HG02884 (cell line): ENCODE measurements at regions not wholly inside any gene's neighbourhood (a gene's known extent, or its start where the extent isn't known, plus 50 kb on each side); places are given as distances from the start of the nearest gene placed in this dataset.

Experiments used
- ATAC-seq: cut with Tn5 transposase; IDR thresholded peaks from one replicate; pipeline ENCODE4 v1.9.1; 2021; ENCODE audit warnings: mild to moderate bottlenecking, moderate library complexity; ENCODE audit not compliant: unreplicated experiment

GRCh38 chr20:50416269-50417022 lies 93.7 kb upstream of the PTPN1 start:
- ATAC-seq, result no peak

- ATAC-seq, result no peak
Measured at GRCh38 chr20:50417023-50417329, 93.2 kb upstream of the PTPN1 start.

- no peak for ATAC-seq
Measured at GRCh38 chr20:50417484-50418235, 92.5 kb upstream of the PTPN1 start.

GRCh38 chr20:50418890-50419642 lies 91.1 kb upstream of the PTPN1 start:
- no peak for ATAC-seq

- no peak for ATAC-seq
Measured at GRCh38 chr20:50420380-50420779, 89.8 kb upstream of the PTPN1 start.

- ATAC-seq, result no peak
Measured at GRCh38 chr20:50421356-50422340, 88.5 kb upstream of the PTPN1 start.

GRCh38 chr20:50423758-50424157 lies 86.4 kb upstream of the PTPN1 start:
- ATAC-seq, result no peak

- no peak for ATAC-seq
Measured at GRCh38 chr20:50425076-50425475, 85.1 kb upstream of the PTPN1 start.

- no peak for ATAC-seq
Measured at GRCh38 chr20:50426866-50427718, 83.1 kb upstream of the PTPN1 start.

GRCh38 chr20:50427719-50428083 lies 82.5 kb upstream of the PTPN1 start:
- ATAC-seq, result no peak

- ATAC-seq, result no peak
Measured at GRCh38 chr20:50428097-50428828, 81.9 kb upstream of the PTPN1 start.

- no peak for ATAC-seq
Measured at GRCh38 chr20:50429412-50429811, 80.8 kb upstream of the PTPN1 start.

- no peak for ATAC-seq
Measured at GRCh38 chr20:50431066-50431450, 79.1 kb upstream of the PTPN1 start.

GRCh38 chr20:50433001-50433761 lies 77.0 kb upstream of the PTPN1 start:
- ATAC-seq, result no peak

- no peak for ATAC-seq
Measured at GRCh38 chr20:50434321-50434652, 75.9 kb upstream of the PTPN1 start.

GRCh38 chr20:50434653-50435396 lies 75.4 kb upstream of the PTPN1 start:
- no peak for ATAC-seq

GRCh38 chr20:50435397-50436051 lies 74.7 kb upstream of the PTPN1 start:
- ATAC-seq, result no peak
